Amniotic epithelial cell (primary cell): ENCODE measurements at regions not wholly inside any gene's neighbourhood (a gene's known extent, or its start where the extent isn't known, plus 50 kb on each side); places are given as distances from the start of the nearest gene placed in this dataset.
A peak's percentile ranks its signal among the peaks of the same experiment; 100 is the strongest.

Experiments
- DNase-seq: peaks from one replicate; pipeline ENCODE4 v3.0.0-alpha.2; 2010; ENCODE audit warnings: low read depth

GRCh38 chr1:58380345-58380744, 166.2 kb downstream of the OMA1 start:
- DNase-seq, result no peak

GRCh38 chr1:58367217-58367616, 179.3 kb downstream of the OMA1 start:
- no peak for DNase-seq

- no peak for DNase-seq
Observed at GRCh38 chr1:58365328-58365727, 181.2 kb downstream of the OMA1 start.

GRCh38 chr1:58363585-58363984, 182.9 kb downstream of the OMA1 start:
- no peak for DNase-seq

GRCh38 chr1:58361134-58361533, 185.4 kb downstream of the OMA1 start:
- no peak for DNase-seq

- DNase-seq, result peak; percentile 14
Observed at GRCh38 chr1:58358346-58358745, 188.2 kb downstream of the OMA1 start.

- DNase-seq, result no peak
Observed at GRCh38 chr1:58356402-58356801, 190.1 kb downstream of the OMA1 start.

GRCh38 chr1:58353168-58353567, 193.4 kb downstream of the OMA1 start:
- DNase-seq, result no peak

GRCh38 chr1:58352476-58353092, 193.9 kb downstream of the OMA1 start:
- no peak for DNase-seq

GRCh38 chr1:58346036-58346355, 200.5 kb downstream of the OMA1 start:
- DNase-seq, result no peak

- no peak for DNase-seq
Observed at GRCh38 chr1:58345215-58346035, 201.1 kb downstream of the OMA1 start.

GRCh38 chr1:58340185-58340584, 206.3 kb downstream of the OMA1 start:
- no peak for DNase-seq

GRCh38 chr1:58338081-58338480, 208.4 kb downstream of the OMA1 start:
- DNase-seq, result no peak

GRCh38 chr1:58333511-58333910, 213.0 kb downstream of the OMA1 start:
- DNase-seq, result no peak

- DNase-seq, result peak; percentile 8
Observed at GRCh38 chr1:58331156-58331555, 215.4 kb downstream of the OMA1 start.

GRCh38 chr1:58325866-58326265, 220.7 kb downstream of the OMA1 start:
- no peak for DNase-seq

- no peak for DNase-seq
Observed at GRCh38 chr1:58324558-58324957, 222.0 kb downstream of the OMA1 start.

- DNase-seq, result no peak
Observed at GRCh38 chr1:58318157-58319005, 228.1 kb downstream of the OMA1 start.

- DNase-seq, result no peak
Observed at GRCh38 chr1:58317694-58318093, 228.8 kb downstream of the OMA1 start.

GRCh38 chr1:58317086-58317485, 229.4 kb downstream of the OMA1 start:
- no peak for DNase-seq

- DNase-seq, result no peak
Observed at GRCh38 chr1:58316141-58316540, 230.4 kb downstream of the OMA1 start.

GRCh38 chr1:58312971-58313563, 233.5 kb downstream of the OMA1 start:
- DNase-seq, result no peak

GRCh38 chr1:58312461-58312860, 234.1 kb downstream of the OMA1 start:
- DNase-seq, result no peak
